H1 (cell line): ENCODE measurements at regions not wholly inside any gene's neighbourhood (a gene's known extent, or its start where the extent isn't known, plus 50 kb on each side); places are given as distances from the start of the nearest gene placed in this dataset.

ENCODE experiments used
- CTCF ChIA-PET: fragments of 300-600 bp; sonication (Branson Sonifier 250); formaldehyde crosslinking; loops from one replicate; lab custom pipeline; 2021; ENCODE audit not compliant: partially characterized antibody; lab: Charles Lee
- POLR2A ChIA-PET: fragments of 300-600 bp; sonication (Branson Sonifier 250); formaldehyde crosslinking; loops from one replicate; lab custom pipeline; 2021; ENCODE audit warnings: inconsistent platforms; ENCODE audit not compliant: partially characterized antibody; lab: Charles Lee
- DNase-seq, 2 experiments: peaks; one replicate each; pipeline versions ENCODE4 v3.0.0 to v3.0.0-alpha.2; 2010 to 2022; ENCODE audit warnings: low spot score in 2 of 2, low read depth in 1 of 2, mixed read lengths in 1 of 2
- FAIRE-seq: peaks from 2 replicates; lab custom pipeline; 2011; peaks lifted over from hg19 to GRCh38; lab: Jason Lieb, UNC
- H2AFZ ChIP-seq: 2 replicates; pipeline ENCODE4 v1.8.1; 2012; ENCODE audit warnings: low read length, inconsistent platforms
- H2AK5ac ChIP-seq: 2 replicates; pipeline ENCODE4 v1.6.1; 2013; ENCODE audit warnings: low read depth, low read length
- H2BK120ac ChIP-seq: replicated peaks from 2 replicates; pipeline ENCODE3; 2013; ENCODE audit warnings: low read depth, low read length, inconsistent platforms
- H2BK12ac ChIP-seq: 2 replicates; pipeline ENCODE4 v1.6.1; 2013; ENCODE audit warnings: low read depth, low read length
- H2BK15ac ChIP-seq: 2 replicates; pipeline ENCODE4 v1.6.1; 2013; ENCODE audit warnings: low read length
- H2BK20ac ChIP-seq: 2 replicates; pipeline ENCODE4 v1.6.1; 2013; ENCODE audit warnings: low read length
- H2BK5ac ChIP-seq: 2 replicates; pipeline ENCODE4 v1.6.1; 2013; ENCODE audit warnings: low read depth, low read length
- H3K14ac ChIP-seq: 2 replicates; pipeline ENCODE4 v1.6.1; 2013; ENCODE audit warnings: inconsistent platforms; ENCODE audit not compliant: insufficient read length
- H3K18ac ChIP-seq: 2 replicates; pipeline ENCODE4 v1.6.1; 2013; ENCODE audit warnings: low read length; ENCODE audit errors: extremely low read depth
- H3K23ac ChIP-seq: 2 replicates; pipeline ENCODE4 v1.6.1; 2013; ENCODE audit warnings: inconsistent platforms; ENCODE audit not compliant: insufficient read length
- H3K23me2 ChIP-seq: 2 replicates; pipeline ENCODE4 v1.6.1; 2013; ENCODE audit warnings: low read depth, low read length
- H3K27ac ChIP-seq: 2 replicates; pipeline ENCODE4 v1.6.1; 2011; ENCODE audit warnings: low read depth, low read length, inconsistent platforms
- H3K27me3 ChIP-seq, 4 experiments: replicated peaks in 1 of 4; 1 replicate in 1 of 4; 2 replicates in 3 of 4; pipeline versions ENCODE4 v1.6.1 to v1.8.1; 2011 to 2013; ENCODE audit warnings: low read length in 3 of 4, mild to moderate bottlenecking in 3 of 4, inconsistent platforms in 2 of 4, mixed read lengths in 2 of 4, moderate library complexity in 1 of 4; ENCODE audit not compliant: control insufficient read depth in 3 of 4, insufficient read depth in 3 of 4; ENCODE audit errors: extremely low read depth in 1 of 4
- H3K36me3 ChIP-seq, 4 experiments: 2 replicates each; pipeline versions ENCODE4 v1.6.1 to v1.8.1; 2011 to 2013; ENCODE audit warnings: mild to moderate bottlenecking in 4 of 4, low read length in 3 of 4, moderate library complexity in 2 of 4, control low read depth in 1 of 4, inconsistent platforms in 1 of 4; ENCODE audit not compliant: insufficient read depth in 4 of 4, control insufficient read depth in 2 of 4
- H3K4ac ChIP-seq: replicated peaks from 2 replicates; pipeline ENCODE3; 2013; ENCODE audit warnings: low read length, low read depth, mixed read lengths, inconsistent platforms; ENCODE audit not compliant: insufficient read length
- H3K4me1 ChIP-seq, 4 experiments: replicated peaks in 1 of 4; 1 replicate in 1 of 4; 2 replicates in 3 of 4; pipeline versions ENCODE4 v1.6.1 to v1.8.1; 2011 to 2013; ENCODE audit warnings: low read length in 3 of 4, inconsistent platforms in 2 of 4, mixed read lengths in 1 of 4; ENCODE audit not compliant: insufficient read depth in 4 of 4, control insufficient read depth in 3 of 4
- H3K4me2 ChIP-seq, 2 experiments: 2 replicates each; pipeline versions ENCODE4 v1.6.1 to v1.8.1; 2011 to 2013; ENCODE audit warnings: low read depth in 2 of 2, low read length in 2 of 2, control low read depth in 1 of 2, inconsistent platforms in 1 of 2, mild to moderate bottlenecking in 1 of 2; ENCODE audit not compliant: insufficient read depth in 1 of 2
- H3K4me3 ChIP-seq, 4 experiments: fragments of 200-600, 300-600 bp in 1 of 4; sonication (generic), shearing (Covaris generic), sonication (Bioruptor Twin) in 1 of 4; 2 replicates each; pipeline versions ENCODE4 v1.5.1 to v1.8.1; 2011 to 2016; ENCODE audit warnings: low read length in 4 of 4, low read depth in 3 of 4, control low read depth in 2 of 4, inconsistent platforms in 2 of 4, mild to moderate bottlenecking in 2 of 4, mixed read lengths in 1 of 4, moderate library complexity in 1 of 4; ENCODE audit not compliant: insufficient read depth in 2 of 4; ENCODE audit errors: extremely low read depth in 1 of 4
- H3K56ac ChIP-seq: replicated peaks from 2 replicates; pipeline ENCODE3; 2013; ENCODE audit warnings: low read depth, mild to moderate bottlenecking, mixed read lengths, low read length, inconsistent platforms; ENCODE audit not compliant: insufficient read length
- H3K79me1 ChIP-seq: 2 replicates; pipeline ENCODE4 v1.6.1; 2013; ENCODE audit warnings: low read depth, low read length, control low read depth
- H3K79me2 ChIP-seq, 2 experiments: 2 replicates each; pipeline versions ENCODE4 v1.6.1 to v1.8.1; 2012 to 2013; ENCODE audit warnings: low read length in 2 of 2, mild to moderate bottlenecking in 2 of 2, inconsistent platforms in 1 of 2; ENCODE audit not compliant: insufficient read depth in 2 of 2, control insufficient read depth in 1 of 2
- H3K9ac ChIP-seq, 4 experiments: replicated peaks in 1 of 4; 1 replicate in 1 of 4; 2 replicates in 3 of 4; pipeline versions ENCODE4 v1.6.1 to v1.8.1; 2011 to 2013; ENCODE audit warnings: low read depth in 3 of 4, low read length in 3 of 4, control low read depth in 2 of 4, mild to moderate bottlenecking in 2 of 4, moderate library complexity in 2 of 4, inconsistent platforms in 1 of 4; ENCODE audit errors: extremely low read depth in 1 of 4
- H3K9me3 ChIP-seq, 2 experiments: 2 replicates each; pipeline versions ENCODE4 v1.6.1 to v1.8.1; 2012 to 2013; ENCODE audit warnings: mild to moderate bottlenecking in 2 of 2, moderate library complexity in 2 of 2, control low read depth in 1 of 2, inconsistent platforms in 1 of 2, low read depth in 1 of 2, low read length in 1 of 2, mixed read lengths in 1 of 2; ENCODE audit not compliant: insufficient read depth in 2 of 2
- H4K20me1 ChIP-seq, 2 experiments: replicated peaks in 1 of 2; 2 replicates each; pipeline versions ENCODE3 to v1.8.1; 2011 to 2013; ENCODE audit warnings: inconsistent platforms in 2 of 2, low read length in 2 of 2, mild to moderate bottlenecking in 1 of 2; ENCODE audit not compliant: insufficient read depth in 2 of 2, control insufficient read depth in 1 of 2
- H4K5ac ChIP-seq: 2 replicates; pipeline ENCODE4 v1.6.1; 2013; ENCODE audit warnings: low read length, low read depth, mixed read lengths, inconsistent platforms; ENCODE audit not compliant: insufficient read length
- H4K8ac ChIP-seq: 2 replicates; pipeline ENCODE4 v1.8.0; 2013; ENCODE audit warnings: mild to moderate bottlenecking, moderate library complexity, low read length, inconsistent platforms; ENCODE audit not compliant: insufficient read depth; ENCODE audit errors: extremely low read depth
- H4K91ac ChIP-seq: replicated peaks from 2 replicates; pipeline ENCODE3; 2013; ENCODE audit warnings: low read length, mixed read lengths, inconsistent platforms; ENCODE audit not compliant: insufficient read length
- BCL11A ChIP-seq, 2 experiments: IDR thresholded peaks; one replicate each; pipeline ENCODE4 v1.6.1; 2011; ENCODE audit warnings: low read depth in 2 of 2, low read length in 2 of 2, mild to moderate bottlenecking in 2 of 2
- CHD1 ChIP-seq: IDR thresholded peaks from 2 replicates; pipeline ENCODE4 v1.6.1; 2012; ENCODE audit warnings: low read depth, low read length, improper control_type of control experiment
- CTBP2 ChIP-seq: IDR thresholded peaks from 2 replicates; pipeline ENCODE4 v1.7.0; 2011; ENCODE audit warnings: borderline replicate concordance, mild to moderate bottlenecking, moderate library complexity, mixed read lengths, low read length; ENCODE audit not compliant: insufficient read depth, insufficient read length
- GABPA ChIP-seq: IDR thresholded peaks from 2 replicates; pipeline ENCODE4 v1.6.1; 2011; ENCODE audit warnings: mild to moderate bottlenecking, low read length, moderate library complexity, borderline replicate concordance; ENCODE audit not compliant: insufficient read depth
- JUN ChIP-seq: IDR thresholded peaks from 2 replicates; pipeline ENCODE4 v1.6.1; 2011; ENCODE audit warnings: low read depth, mild to moderate bottlenecking, improper control_type of control experiment, low read length
- JUND ChIP-seq: IDR thresholded peaks from 2 replicates; pipeline ENCODE4 v1.6.1; 2011; ENCODE audit warnings: mild to moderate bottlenecking, improper control_type of control experiment, low read length
- KDM5A ChIP-seq: fragments of 200-600 bp; IDR thresholded peaks from 2 replicates; pipeline ENCODE4 v1.7.1; 2012; ENCODE audit warnings: mild to moderate bottlenecking, low read length, inconsistent platforms, mixed read lengths
- RFX5 ChIP-seq: IDR thresholded peaks from 2 replicates; pipeline ENCODE4 v1.6.1; 2011; ENCODE audit warnings: low read depth, low read length, improper control_type of control experiment, borderline replicate concordance
- SP2 ChIP-seq: IDR thresholded peaks from 2 replicates; pipeline ENCODE4 v1.6.1; 2012; ENCODE audit warnings: mild to moderate bottlenecking, low read length, inconsistent platforms
- TBP ChIP-seq: IDR thresholded peaks from 2 replicates; pipeline ENCODE4 v1.6.1; 2011; ENCODE audit warnings: low read depth, low read length, improper control_type of control experiment
- YY1 ChIP-seq: IDR thresholded peaks from 2 replicates; pipeline ENCODE4 v1.6.1; 2011; ENCODE audit warnings: low read depth, mild to moderate bottlenecking, low read length
- WGBS, 2 experiments: shearing (Covaris generic) in 1 of 2; methylation state at CpG; one replicate each; pipeline versions ENCODE4 v1.1.6 to v1.1.7; 2013 to 2015; ENCODE audit warnings: low lambda C conversion rate in 2 of 2, mixed read lengths in 2 of 2, inconsistent platforms in 1 of 2, low coverage in 1 of 2, missing lambda C conversion rate in 1 of 2; ENCODE audit not compliant: insufficient replicate concordance in 2 of 2, insufficient coverage in 1 of 2, insufficient read length in 1 of 2; ENCODE audit errors: extremely low coverage in 1 of 2, missing lambda C conversion rate in 1 of 2; 5-methylcytosine and 5-hydroxymethylcytosine counted together
- TF ChIP-seq, protein P1 (sequence below): IDR thresholded peaks from 2 replicates; pipeline ENCODE4 v1.6.1; 2011; ENCODE audit warnings: low read depth, mild to moderate bottlenecking, low read length; ENCODE audit not compliant: insufficient read depth

DNA sequence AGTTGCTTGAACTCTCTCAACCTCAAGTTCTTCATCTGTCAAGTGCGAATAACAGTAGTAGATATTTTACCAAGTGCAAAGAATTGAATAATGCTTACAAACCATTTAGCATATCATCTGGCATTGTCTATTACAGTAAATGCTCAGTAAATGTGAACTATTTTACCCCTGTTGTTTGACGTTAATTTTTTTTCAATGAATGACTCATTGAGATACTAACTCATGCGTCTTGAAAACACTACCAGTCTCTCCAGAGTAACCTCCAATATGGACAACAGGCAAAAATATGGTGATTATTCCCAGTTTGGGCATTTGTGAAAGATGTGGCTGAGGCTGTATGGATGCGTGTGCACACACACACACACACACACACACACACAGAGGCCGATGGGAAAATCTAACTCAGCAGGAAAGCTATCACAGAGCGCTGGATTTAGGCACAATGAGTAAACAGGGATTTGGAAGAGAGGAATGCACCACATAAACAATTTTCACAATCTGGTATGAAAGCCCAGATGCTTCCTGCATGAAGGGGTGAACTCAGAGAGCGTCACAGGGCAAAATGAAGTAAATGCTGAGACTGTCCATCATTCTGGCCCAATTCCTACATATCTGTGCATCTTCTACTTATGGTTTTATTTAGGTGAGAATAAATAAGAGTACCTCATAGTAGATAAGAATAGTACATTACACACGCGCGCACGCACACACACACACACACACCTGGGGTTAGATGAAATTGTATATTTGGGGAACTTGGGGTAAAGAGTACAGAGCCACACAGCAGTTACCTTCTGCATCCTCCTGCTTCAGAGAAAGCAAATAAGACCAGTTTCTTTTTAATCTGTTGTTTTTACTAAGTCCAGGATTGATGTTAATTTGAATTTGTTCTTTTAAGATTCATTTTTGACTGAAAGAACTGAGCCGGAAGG, 128.7 kb downstream of the PALM2AKAP2 start:
- WGBS, 2 experiments: 94% methylated on average over 12 of the region's 12 CpGs; no CpG with 5 or more reads in 1 of the 2 experiments
- no peak overlapping the region for H3K14ac ChIP-seq
- peaks cover 2% of the 10 kb centered on the region; the same call in 1 of the 2 replicates for H3K79me1 ChIP-seq
- H3K36me3 ChIP-seq: no peaks in the 10 kb centered on the region; a peak in 1 of 8 replicates
- no peak overlapping the region for H3K18ac ChIP-seq
- H4K5ac ChIP-seq: no peak overlapping the region
- no peak overlapping the region for H3K4ac ChIP-seq
- FAIRE-seq: no peak
- no peak overlapping the region for H2BK120ac ChIP-seq
- no peaks in the 10 kb centered on the region for H3K23me2 ChIP-seq
- no peak for DNase-seq
- no peak overlapping the region for H4K8ac ChIP-seq
- H2BK12ac ChIP-seq: no peak overlapping the region
- no peak overlapping the region for H3K9ac ChIP-seq
- CTCF ChIA-PET: interaction anchor here (0.9 to 8.4 kb wide), 8 partner anchors 22 to 263 kb away, joined by 3 to 127 read pairs (median 4); no protein-coding TSS in a partner anchor
- H2AFZ ChIP-seq: no peak overlapping the region
- H4K20me1 ChIP-seq: no peaks in the 10 kb centered on the region
- POLR2A ChIA-PET: no interaction called here
- no peak overlapping the region for H3K4me3 ChIP-seq
- peaks cover 0 to 11% (median 4%) of the 10 kb centered on the region in 4 experiments; a peak in 4 of 7 replicates for H3K4me1 ChIP-seq
- H4K91ac ChIP-seq: no peak overlapping the region
- H3K56ac ChIP-seq: no peak overlapping the region
- H3K4me2 ChIP-seq: no peak overlapping the region
- no peak overlapping the region for H3K23ac ChIP-seq
- H3K79me2 ChIP-seq: no peaks in the 10 kb centered on the region
- H2BK5ac ChIP-seq: no peak overlapping the region
- no peaks in the 10 kb centered on the region for H3K9me3 ChIP-seq
- no peak overlapping the region for H2BK20ac ChIP-seq
- H3K27ac ChIP-seq: no peak overlapping the region
- no peaks in the 10 kb centered on the region for H3K27me3 ChIP-seq
- no peak overlapping the region for H2BK15ac ChIP-seq
- no peak overlapping the region for H2AK5ac ChIP-seq
- TF ChIP-seq CHD1 (no peak), TBP (no peak), CTBP2 (no peak), BCL11A (IDR thresholded peaks at IDR 0.05; ENCODE audit: low read depth in 2 of 2, low read length in 2 of 2) (no peak), KDM5A (no peak), JUN (no peak), SP2 (no peak), RFX5 (no peak), GABPA (no peak), JUND (no peak), YY1 (no peak)
- TF ChIP-seq, protein P1, sequence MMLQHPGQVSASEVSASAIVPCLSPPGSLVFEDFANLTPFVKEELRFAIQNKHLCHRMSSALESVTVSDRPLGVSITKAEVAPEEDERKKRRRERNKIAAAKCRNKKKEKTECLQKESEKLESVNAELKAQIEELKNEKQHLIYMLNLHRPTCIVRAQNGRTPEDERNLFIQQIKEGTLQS: no peak
